Colon (tissue), 2 donors: ENCODE measurements at regions not wholly inside any gene's neighbourhood (a gene's known extent, or its start where the extent isn't known, plus 50 kb on each side); places are given as distances from the start of the nearest gene placed in this dataset.

Experiments
- FAIRE-seq: peaks from 2 replicates; lab custom pipeline; 2012; peaks lifted over from hg19 to GRCh38; lab: Jason Lieb, UNC
- donor health status: control.
- donor health status: control.

DNA sequence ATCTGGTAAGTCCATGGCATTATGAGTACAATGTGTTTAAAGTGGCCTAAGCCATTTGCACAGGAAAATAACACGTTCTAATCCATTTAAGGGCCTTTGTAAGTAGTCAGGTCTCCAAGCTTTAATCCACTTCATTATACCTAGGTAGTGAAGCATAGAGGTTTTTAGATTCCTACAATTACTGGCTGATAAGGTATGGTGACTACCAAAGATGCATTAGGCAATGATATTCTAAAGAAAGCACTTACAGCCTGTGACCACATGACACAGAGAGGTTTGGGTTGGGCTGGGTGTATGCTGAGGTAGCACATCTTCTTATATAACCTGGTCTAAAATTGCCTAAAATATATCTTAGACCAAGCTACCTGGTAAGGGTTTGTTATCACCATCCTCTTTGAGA is 504.4 kb downstream of the TFAP2B start:
- FAIRE-seq = no peak

DNA sequence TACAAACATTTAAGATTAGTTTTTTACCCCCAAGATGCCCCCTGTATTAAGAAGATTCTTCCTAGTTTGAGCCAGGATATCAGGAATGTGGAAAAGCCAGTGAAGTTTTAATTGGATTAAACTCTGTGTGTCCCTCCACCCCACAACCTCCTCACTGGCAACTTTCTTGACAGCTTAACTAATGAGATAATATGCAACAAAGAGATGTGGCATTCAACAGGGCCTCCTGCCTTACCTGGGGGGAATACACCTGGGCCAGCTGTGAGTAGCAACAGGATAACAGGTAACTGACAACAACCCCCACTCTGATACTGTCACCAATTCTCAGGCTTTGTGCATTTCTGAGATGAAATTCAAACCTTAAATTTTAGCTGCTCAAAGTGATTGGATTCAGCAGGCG is 512.3 kb downstream of the TFAP2B start:
- no peak for FAIRE-seq

GRCh38 chr6:51335543-51335942 is 516.9 kb downstream of the TFAP2B start:
- no peak for FAIRE-seq

- FAIRE-seq = no peak
Measured at GRCh38 chr6:51336185-51336584, 517.5 kb downstream of the TFAP2B start.

- FAIRE-seq = no peak
Measured at GRCh38 chr6:51337277-51337676, 518.6 kb downstream of the TFAP2B start.

- no peak for FAIRE-seq
Measured at GRCh38 chr6:51339108-51339507, 520.4 kb downstream of the TFAP2B start.

DNA sequence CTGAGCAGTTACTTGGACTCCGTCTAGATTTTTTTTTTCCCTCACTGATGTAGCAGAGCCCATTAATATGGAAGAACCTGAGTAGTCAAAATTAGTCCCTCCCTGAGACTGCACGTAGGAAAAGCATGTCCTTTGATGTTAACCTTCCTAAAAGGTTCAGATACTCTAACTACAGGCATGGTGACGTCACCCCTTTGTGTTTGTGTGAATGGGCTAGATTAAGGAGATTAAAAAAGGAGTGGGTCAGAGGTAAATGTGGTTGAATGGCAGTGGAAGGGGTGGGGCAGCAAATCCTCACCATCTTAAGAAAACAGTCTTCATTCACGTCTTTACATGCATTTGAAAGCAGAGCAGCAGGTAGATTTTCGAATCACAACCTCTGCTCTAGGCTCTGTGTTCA is 521.1 kb downstream of the TFAP2B start:
- no peak for FAIRE-seq

GRCh38 chr6:51342393-51342792 is 523.7 kb downstream of the TFAP2B start:
- FAIRE-seq = no peak

DNA sequence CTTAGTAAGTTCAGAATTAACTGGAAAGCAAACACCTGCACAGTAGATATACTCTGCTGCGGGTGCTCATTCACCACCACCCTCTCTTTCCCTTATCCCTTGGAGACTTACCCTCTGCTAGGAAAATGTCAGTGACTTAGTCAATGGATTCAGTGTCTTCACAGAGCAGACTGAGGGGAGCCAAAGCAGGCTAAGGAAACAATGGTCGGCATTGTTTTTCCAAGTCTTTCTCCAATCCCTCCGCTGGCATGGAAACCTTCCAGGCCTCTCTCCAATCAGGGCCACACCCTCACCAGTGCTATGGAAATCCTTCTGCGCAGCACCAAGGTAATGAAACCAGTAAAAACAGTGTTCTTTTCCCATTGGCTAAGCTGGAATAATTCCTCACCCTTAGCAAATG is 531.2 kb downstream of the TFAP2B start:
- FAIRE-seq = no peak

DNA sequence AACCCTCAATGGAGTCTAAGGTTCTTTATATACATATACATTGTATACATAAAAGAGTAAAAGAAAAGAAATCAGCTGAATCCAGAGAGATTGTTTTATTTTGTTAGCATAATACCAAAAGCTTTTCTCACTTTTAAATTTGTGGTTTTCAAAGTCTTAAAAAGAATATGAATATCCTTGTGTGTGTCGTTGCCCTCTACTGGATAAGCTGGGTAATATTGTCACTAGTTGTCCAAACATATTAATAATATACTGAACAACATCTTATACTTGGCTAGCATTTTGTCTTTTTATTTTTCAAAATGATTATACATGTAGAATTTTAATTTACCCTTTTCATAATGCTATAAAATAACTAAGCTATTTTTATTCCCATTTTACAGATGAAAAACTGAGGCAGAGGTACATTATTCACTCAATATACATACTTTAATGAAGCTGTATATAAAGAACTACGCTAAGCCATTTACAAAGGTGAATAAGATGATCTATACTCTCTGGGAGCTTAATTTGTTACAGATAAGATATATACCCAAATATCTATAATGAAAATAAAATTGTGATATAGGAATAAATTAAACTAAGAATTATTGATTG is 531.7 kb downstream of the TFAP2B start:
- FAIRE-seq = no peak

- FAIRE-seq = no peak
Measured at GRCh38 chr6:51352506-51353029, 533.9 kb downstream of the TFAP2B start.

DNA sequence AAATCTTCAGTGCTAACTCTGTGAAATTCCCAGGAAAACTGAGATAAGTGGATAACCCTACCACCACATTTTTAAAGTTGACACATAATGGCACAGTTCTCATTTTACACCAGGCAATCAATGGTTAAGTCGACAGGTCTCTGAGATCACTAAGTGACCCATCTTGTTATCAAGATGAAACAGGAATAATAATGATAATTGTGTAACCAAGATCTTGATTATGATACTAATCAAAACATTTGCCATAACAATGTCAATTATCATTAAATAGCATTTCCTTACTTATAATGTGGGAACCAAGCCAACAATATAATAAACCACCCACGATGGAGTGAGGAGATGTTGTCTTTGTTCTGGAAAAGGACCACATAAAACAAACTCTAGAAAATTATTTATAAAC is 541.6 kb downstream of the TFAP2B start:
- no peak for FAIRE-seq

GRCh38 chr6:51365566-51365965 is 546.9 kb downstream of the TFAP2B start:
- no peak for FAIRE-seq

DNA sequence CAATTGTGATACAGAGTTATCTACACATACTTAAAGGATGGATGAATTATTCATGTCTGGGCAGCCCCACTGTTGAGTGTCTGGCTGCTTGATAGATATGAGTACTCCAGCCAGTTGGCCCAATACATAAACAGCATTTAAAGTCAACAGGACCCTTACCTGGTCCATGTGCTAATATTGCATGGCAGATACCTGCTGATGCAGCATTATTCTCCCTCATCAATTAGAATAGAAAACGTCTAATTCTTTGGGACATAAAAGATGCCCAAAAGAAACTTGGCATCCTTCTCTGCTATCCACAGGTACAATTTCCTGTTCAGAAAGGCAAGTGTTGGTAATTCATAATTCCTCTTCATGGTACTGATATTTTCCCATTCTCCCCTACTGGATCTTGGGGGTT is 550.8 kb downstream of the TFAP2B start:
- FAIRE-seq = no peak

DNA sequence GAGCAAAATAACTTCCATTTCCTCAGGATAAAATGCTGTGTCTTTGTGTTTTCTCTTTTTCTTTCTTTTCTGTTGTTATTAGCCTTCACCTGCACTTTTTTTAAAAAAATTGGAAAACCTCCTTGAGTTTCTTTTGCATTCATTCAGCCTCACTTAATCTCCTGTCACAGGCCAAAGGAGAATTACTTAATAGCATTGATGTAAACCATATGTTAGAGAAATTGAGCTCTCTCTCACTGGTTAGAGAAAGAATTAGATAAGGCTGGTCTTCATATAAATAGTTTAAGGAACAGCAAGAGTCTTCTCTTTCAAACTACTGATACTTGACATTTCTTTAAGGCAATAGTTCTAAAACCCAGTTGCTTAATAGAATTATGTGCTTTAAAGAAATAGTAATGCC is 564.2 kb downstream of the TFAP2B start:
- FAIRE-seq = no peak

DNA sequence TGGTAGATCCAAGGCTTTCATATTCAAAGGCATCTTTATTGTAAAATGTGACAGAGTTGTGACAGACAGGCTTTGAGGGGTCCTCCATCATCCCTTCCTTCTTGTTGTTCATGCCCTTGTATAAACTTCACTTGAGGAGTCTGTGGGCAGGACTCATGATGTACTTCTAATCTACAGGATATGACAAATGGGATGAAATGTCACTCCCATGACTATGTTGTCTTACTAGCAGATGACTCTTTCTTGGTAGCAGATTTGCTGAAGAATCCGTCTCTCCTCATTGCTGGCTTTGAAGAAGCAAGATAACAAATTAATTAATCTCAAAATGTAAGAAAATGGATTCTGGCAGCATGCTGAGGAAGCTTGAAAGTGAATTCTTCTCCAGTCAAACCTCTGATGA is 566.1 kb downstream of the TFAP2B start:
- no peak for FAIRE-seq

DNA sequence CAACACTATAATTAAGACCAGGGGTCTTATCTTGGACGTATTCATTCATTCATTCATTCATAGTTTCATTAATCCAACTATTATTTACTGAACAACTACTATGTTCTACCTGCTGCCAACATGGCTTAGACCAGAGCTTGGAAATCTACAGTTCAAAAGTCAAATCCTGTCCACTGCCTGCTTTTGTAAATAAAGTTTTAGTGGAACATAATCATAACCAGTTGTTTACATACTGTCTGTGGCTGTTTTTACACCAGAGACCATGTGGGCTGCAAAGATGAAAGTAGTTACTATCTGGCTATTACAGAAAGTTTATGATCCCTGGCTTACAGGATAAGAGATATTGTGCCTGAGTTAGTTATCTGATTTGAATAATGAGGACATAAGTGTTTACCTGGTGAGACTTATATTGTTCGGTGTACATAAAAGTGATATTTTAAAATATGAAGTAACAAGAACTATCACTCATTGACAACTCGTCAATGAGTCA is 567.7 kb downstream of the TFAP2B start:
- FAIRE-seq = no peak

DNA sequence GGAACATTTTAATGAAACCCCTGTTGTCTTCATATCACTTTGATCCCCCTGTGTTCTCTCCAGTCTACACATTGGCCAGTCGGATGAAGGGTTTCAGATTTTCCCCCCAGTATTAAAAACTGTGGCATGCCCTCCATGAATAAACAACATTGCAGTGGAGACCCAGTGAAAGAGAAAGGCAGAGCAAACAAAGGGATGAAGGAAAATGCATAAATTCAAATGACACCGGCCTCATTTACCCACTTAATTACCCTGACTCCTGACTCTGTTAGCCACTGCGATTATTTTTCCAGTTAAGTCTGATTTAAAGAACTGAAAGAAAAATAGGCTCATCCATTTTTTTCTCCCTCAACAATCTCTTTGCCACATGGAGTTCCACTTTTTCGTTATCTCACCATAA is 569.2 kb downstream of the TFAP2B start:
- FAIRE-seq = no peak

- no peak for FAIRE-seq
Measured at GRCh38 chr6:51394061-51394460, 575.4 kb downstream of the TFAP2B start.

- FAIRE-seq = no peak
Measured at GRCh38 chr6:51396583-51396982, 577.9 kb downstream of the TFAP2B start.

DNA sequence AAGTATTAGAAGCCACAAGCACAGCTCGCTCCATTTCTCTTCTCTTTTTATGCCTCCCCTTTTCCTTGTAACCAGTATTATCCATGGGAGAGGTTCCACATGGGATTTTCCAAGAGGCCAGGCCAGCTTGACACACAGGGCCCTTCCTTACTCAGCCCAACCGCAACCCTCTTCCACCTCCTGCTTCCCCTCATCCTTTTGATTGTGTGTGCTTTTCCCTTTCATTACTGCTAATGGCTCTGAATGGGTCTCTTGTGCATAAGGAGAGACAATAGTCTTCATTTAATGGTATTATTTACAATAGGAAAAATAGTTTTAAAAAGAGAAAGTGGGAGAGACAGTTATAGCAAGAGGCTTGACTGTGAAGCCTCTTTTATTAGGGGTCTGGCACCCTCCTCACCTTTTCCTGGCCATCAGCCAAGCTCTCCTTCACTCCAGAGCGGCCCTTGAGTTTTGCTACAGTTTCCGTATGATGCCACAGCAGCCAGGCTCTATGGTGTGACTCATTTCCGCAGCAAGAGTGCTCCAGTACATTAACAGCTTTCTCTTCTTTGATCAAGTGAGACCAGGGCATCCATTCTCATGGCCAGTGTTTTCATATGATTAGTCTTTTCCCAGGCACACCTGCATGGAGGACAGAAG is 579.5 kb downstream of the TFAP2B start:
- no peak for FAIRE-seq

- FAIRE-seq = no peak
Measured at GRCh38 chr6:51398793-51399192, 580.1 kb downstream of the TFAP2B start.

DNA sequence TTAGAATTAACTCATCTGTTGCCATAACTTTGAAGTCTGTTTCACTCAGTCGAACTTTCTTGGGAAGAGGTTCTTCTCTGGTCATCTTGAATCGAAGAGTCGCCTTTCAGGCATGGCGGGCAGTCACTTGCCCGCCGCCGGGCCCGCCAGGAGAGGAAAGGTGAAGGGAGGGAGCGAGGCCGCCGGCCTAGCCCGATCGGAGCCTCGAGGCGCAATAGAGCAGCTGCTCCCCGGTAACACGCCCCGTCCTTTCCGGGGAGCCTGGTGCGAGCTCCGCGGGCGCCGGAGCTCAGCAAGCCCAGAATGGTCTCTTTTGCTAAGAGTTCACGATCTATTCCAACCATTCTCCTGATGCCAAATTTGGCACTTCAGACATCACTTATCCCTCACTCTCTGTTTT is 591.8 kb downstream of the TFAP2B start:
- no peak for FAIRE-seq

DNA sequence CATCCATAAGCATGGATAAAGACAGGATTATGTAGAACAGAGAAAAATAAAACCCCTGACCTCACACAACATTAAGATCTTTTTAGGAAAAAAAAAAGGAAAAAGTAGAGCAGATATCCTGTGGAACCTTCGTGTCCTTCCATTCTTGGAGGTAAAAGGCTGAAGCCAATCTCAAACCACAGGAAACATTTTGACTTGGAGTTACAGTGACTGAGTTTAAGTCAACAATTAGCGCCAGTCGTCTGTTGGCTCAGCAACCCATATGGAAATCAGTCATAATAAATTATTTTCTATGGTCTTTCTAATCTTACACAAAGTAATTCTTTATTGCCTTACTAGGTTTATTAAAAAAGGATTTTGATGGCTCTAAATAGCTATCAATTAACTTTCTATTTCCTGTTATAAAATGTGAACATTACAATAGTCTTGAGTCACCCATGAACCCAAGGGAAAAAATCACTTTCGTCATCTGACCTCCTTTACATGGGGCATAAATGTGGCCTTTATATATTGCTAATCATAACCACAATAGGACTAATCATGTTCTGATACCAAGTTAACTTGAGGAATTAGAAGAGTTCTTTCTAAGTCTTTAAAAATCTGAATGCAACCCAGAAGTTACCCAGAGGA is 592.9 kb downstream of the TFAP2B start:
- FAIRE-seq = no peak
